ENCODE measurements at regions not wholly inside any gene's neighbourhood (a gene's known extent, or its start where the extent isn't known, plus 50 kb on each side); places are given as distances from the start of the nearest gene placed in this dataset.

DNA sequence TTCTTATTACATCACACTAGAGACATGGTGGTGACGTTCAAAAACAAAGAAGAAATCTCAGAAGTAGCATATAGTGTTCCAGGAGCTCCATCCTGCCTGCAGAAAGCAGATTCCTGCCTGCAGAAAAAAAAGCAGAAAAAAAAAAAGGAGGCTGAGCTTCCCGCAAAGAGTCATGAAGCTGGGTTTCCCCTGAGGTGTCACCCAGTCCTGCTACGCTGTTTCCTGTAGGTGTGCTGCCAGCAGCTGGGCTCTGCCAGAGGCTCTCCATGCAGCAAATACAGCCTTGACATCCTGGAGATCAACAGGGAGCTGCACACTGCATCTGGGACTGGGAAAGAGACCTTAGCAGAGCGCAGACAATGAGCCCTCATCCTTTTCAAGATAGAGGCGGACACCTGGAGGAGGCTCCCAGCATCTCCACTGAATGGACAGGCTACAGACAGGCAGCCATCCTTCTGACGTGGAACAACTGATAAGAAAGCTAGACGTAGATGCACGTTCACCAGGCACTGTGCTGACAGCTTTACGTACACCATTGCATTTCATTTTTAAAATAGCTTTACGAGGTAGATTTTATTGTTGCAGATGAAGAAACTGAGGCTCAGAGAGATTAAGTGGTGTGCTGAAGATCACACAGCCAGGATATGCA is 350.9 kb downstream of the FOXO1 start:
- TF ChIP-seq, protein P1, sequence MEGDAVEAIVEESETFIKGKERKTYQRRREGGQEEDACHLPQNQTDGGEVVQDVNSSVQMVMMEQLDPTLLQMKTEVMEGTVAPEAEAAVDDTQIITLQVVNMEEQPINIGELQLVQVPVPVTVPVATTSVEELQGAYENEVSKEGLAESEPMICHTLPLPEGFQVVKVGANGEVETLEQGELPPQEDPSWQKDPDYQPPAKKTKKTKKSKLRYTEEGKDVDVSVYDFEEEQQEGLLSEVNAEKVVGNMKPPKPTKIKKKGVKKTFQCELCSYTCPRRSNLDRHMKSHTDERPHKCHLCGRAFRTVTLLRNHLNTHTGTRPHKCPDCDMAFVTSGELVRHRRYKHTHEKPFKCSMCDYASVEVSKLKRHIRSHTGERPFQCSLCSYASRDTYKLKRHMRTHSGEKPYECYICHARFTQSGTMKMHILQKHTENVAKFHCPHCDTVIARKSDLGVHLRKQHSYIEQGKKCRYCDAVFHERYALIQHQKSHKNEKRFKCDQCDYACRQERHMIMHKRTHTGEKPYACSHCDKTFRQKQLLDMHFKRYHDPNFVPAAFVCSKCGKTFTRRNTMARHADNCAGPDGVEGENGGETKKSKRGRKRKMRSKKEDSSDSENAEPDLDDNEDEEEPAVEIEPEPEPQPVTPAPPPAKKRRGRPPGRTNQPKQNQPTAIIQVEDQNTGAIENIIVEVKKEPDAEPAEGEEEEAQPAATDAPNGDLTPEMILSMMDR (IDR thresholded peaks at IDR 0.05; ENCODE audit: low read depth, low read length) = no peak
- TF ChIP-seq, protein P2, sequence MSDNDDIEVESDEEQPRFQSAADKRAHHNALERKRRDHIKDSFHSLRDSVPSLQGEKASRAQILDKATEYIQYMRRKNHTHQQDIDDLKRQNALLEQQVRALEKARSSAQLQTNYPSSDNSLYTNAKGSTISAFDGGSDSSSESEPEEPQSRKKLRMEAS (IDR thresholded peaks at IDR 0.05; ENCODE audit: low read depth, low read length) = no peak
- no peak for TF ChIP-seq POLR2A (IDR thresholded peaks at IDR 0.05; ENCODE audit: extremely low read depth, insufficient read length)

Data from NB4 (cell line).